H1 (cell line): ENCODE measurements at regions not wholly inside any gene's neighbourhood (a gene's known extent, or its start where the extent isn't known, plus 50 kb on each side); places are given as distances from the start of the nearest gene placed in this dataset.

Experiments
- RAD21 ChIP-seq, 2 experiments: IDR thresholded peaks in 1 of 2; conservative IDR thresholded peaks in 1 of 2; 2 replicates each; pipeline ENCODE4 v1.6.1; 2011; ENCODE audit warnings: low read depth in 2 of 2, low read length in 2 of 2, improper control_type of control experiment in 1 of 2, inconsistent platforms in 1 of 2, mild to moderate bottlenecking in 1 of 2, moderate library complexity in 1 of 2

DNA sequence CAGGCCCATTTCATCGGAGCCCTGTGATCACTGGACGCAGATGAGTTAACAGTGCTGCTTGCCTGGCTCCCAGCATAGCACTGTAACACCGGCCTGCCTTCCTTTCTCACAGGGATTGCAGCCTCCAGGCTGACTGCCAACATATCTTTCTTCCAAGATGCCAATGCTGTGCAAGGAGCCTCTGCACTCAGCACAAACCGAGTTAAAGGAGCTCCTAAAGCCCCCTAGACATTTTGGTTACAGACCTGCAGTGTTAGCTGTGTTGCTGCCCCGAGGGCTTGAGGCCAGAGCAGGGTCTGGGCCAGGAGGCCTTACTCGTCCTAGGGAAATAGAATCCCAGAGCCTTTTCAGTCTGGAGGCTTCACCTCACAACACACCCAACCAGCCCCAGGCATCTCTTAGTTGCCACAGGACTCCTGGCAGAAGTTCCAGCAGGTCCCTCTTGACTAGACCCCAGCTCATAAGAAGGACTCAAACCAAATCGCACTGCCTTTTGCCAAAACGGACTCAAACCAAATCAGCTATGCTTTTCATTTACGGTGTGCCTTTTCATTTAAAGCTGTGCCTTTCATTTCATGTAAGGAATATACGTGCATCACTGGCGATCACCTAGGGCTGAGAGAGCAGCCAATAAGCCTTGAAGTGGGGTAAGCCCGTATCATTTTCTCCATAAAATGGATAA lies 58.4 kb upstream of the EML4 start (continued):
- no peak for TF ChIP-seq RAD21 (IDR thresholded peaks at IDR 0.05 in 1 of 2, conservative IDR thresholded peaks at IDR 0.05 in 1 of 2; ENCODE audit: low read depth in 2 of 2, low read length in 2 of 2)
- TF ChIP-seq, all 59 proteins: peak for 0
